Ishikawa (cell line): ENCODE measurements at regions not wholly inside any gene's neighbourhood (a gene's known extent, or its start where the extent isn't known, plus 50 kb on each side); places are given as distances from the start of the nearest gene placed in this dataset.

Source experiments
- CEBPB ChIP-seq: IDR thresholded peaks from 2 replicates; pipeline ENCODE4 v1.6.1; 2012
- CREB1 ChIP-seq: IDR thresholded peaks from 2 replicates; pipeline ENCODE4 v1.6.1; 2012; ENCODE audit warnings: low read depth
- EGR1 ChIP-seq: IDR thresholded peaks from 2 replicates; pipeline ENCODE4 v1.6.1; 2012
- EP300 ChIP-seq: IDR thresholded peaks from 2 replicates; pipeline ENCODE4 v1.6.1; 2012; ENCODE audit warnings: borderline replicate concordance
- FOXM1 ChIP-seq: IDR thresholded peaks from 2 replicates; pipeline ENCODE4 v1.6.1; 2012; ENCODE audit warnings: low read depth, borderline replicate concordance
- MAX ChIP-seq: IDR thresholded peaks from 2 replicates; pipeline ENCODE4 v1.6.1; 2012
- NFIC ChIP-seq: IDR thresholded peaks from 2 replicates; pipeline ENCODE4 v1.6.1; 2012
- RAD21 ChIP-seq: IDR thresholded peaks from 2 replicates; pipeline ENCODE4 v1.6.1; 2012; ENCODE audit warnings: low read depth
- REST ChIP-seq: IDR thresholded peaks from 2 replicates; pipeline ENCODE4 v1.6.1; 2012; ENCODE audit warnings: low read depth, mild to moderate bottlenecking
- TAF1 ChIP-seq: IDR thresholded peaks from 2 replicates; pipeline ENCODE4 v1.6.1; 2012; ENCODE audit warnings: low read depth, mild to moderate bottlenecking
- TCF12 ChIP-seq: IDR thresholded peaks from 2 replicates; pipeline ENCODE4 v1.6.1; 2012; ENCODE audit warnings: low read depth
- TEAD4 ChIP-seq: IDR thresholded peaks from 2 replicates; pipeline ENCODE4 v1.6.1; 2012
- USF1 ChIP-seq: IDR thresholded peaks from 2 replicates; pipeline ENCODE4 v1.6.1; 2012
- YY1 ChIP-seq: IDR thresholded peaks from 2 replicates; pipeline ENCODE4 v1.6.1; 2012; ENCODE audit warnings: low read depth
- ZBTB7A ChIP-seq: IDR thresholded peaks from 2 replicates; pipeline ENCODE4 v1.6.1; 2012; ENCODE audit warnings: low read depth

- TF ChIP-seq FOXM1, result no peak
- no peak for TF ChIP-seq MAX
- no peak for TF ChIP-seq ZBTB7A
- TF ChIP-seq REST, result no peak
- TF ChIP-seq CEBPB, result no peak
- no peak for TF ChIP-seq EGR1
- no peak for TF ChIP-seq YY1
- no peak for TF ChIP-seq EP300
These were observed 736.6 kb downstream of the EPHA7 start for GRCh38 chr6:92682516-92683398.

GRCh38 chr6:92681401-92681800 lies 738.0 kb downstream of the EPHA7 start:
- TF ChIP-seq TAF1 (no peak), REST (no peak)

- TF ChIP-seq TEAD4 (no peak), EP300 (no peak), ZBTB7A (no peak), EGR1 (no peak), USF1 (no peak), CREB1 (no peak), NFIC (no peak), RAD21 (no peak), CEBPB (no peak), FOXM1 (no peak), REST (no peak), MAX (no peak)
These were observed 751.5 kb downstream of the EPHA7 start for GRCh38 chr6:92667843-92668242.

- TF ChIP-seq EGR1 (no peak), REST (no peak), USF1 (no peak), TEAD4 (no peak), FOXM1 (no peak), CEBPB (no peak), MAX (no peak), TAF1 (no peak), CREB1 (no peak), ZBTB7A (no peak), YY1 (no peak), RAD21 (no peak), NFIC (no peak), EP300 (no peak), TCF12 (no peak)
These were observed 770.8 kb downstream of the EPHA7 start for GRCh38 chr6:92648364-92649086.
